ENCODE measurements at regions not wholly inside any gene's neighbourhood (a gene's known extent, or its start where the extent isn't known, plus 50 kb on each side); places are given as distances from the start of the nearest gene placed in this dataset.

DNA sequence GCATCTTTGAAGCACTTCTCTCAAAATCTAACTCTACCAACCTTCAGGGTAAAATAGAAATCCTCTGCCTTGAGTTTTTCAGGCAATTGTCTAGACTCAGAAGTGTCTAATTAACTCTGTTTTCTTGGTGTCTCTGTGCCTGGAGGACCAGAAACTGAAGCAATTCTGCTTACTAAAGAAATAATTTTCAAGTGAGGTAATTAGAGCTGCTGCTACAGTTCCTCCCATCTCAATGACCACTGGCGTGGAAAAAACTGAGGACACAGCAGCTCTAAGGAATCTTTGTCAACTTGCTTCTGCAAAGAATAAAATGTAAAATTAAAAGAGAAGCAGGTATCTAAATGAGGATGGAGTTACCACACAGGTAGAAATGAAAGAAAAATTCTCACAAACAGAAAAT, 785.0 kb downstream of the PRELID2 start:
- TF ChIP-seq CTCF (IDR thresholded peaks at IDR 0.05; ENCODE audit: insufficient read depth, low read length): no peak
- TF ChIP-seq, protein P1, sequence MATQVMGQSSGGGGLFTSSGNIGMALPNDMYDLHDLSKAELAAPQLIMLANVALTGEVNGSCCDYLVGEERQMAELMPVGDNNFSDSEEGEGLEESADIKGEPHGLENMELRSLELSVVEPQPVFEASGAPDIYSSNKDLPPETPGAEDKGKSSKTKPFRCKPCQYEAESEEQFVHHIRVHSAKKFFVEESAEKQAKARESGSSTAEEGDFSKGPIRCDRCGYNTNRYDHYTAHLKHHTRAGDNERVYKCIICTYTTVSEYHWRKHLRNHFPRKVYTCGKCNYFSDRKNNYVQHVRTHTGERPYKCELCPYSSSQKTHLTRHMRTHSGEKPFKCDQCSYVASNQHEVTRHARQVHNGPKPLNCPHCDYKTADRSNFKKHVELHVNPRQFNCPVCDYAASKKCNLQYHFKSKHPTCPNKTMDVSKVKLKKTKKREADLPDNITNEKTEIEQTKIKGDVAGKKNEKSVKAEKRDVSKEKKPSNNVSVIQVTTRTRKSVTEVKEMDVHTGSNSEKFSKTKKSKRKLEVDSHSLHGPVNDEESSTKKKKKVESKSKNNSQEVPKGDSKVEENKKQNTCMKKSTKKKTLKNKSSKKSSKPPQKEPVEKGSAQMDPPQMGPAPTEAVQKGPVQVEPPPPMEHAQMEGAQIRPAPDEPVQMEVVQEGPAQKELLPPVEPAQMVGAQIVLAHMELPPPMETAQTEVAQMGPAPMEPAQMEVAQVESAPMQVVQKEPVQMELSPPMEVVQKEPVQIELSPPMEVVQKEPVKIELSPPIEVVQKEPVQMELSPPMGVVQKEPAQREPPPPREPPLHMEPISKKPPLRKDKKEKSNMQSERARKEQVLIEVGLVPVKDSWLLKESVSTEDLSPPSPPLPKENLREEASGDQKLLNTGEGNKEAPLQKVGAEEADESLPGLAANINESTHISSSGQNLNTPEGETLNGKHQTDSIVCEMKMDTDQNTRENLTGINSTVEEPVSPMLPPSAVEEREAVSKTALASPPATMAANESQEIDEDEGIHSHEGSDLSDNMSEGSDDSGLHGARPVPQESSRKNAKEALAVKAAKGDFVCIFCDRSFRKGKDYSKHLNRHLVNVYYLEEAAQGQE (IDR thresholded peaks at IDR 0.05; ENCODE audit: insufficient replicate concordance, low read depth): no peak
